Amygdala (tissue), 56 donors: ENCODE measurements at regions not wholly inside any gene's neighbourhood (a gene's known extent, or its start where the extent isn't known, plus 50 kb on each side); places are given as distances from the start of the nearest gene placed in this dataset.
A peak's percentile ranks its signal among the peaks of the same experiment; 100 is the strongest.
"Not testable (repeated sequence)": the region's sequence is repeated elsewhere in the genome, so short reads cannot be mapped to it uniquely, and the experiment has no call there.

Experiments
- DNase-seq, 56 donors: peaks; one replicate each; lab custom pipeline; 2025; lab: John Stamatoyannopoulos, UW

GRCh38 chr6:156691018-156691417, 86.2 kb upstream of the ARID1B start:
- DNase-seq = no peak

- DNase-seq = peak in 9 of 56 donors; percentile 1 to 51 (median 4)
These were observed 87.5 kb upstream of the ARID1B start for GRCh38 chr6:156689656-156690055.

GRCh38 chr6:156688620-156688971, 88.6 kb upstream of the ARID1B start:
- DNase-seq = no peak

GRCh38 chr6:156687789-156688619, 89.2 kb upstream of the ARID1B start:
- DNase-seq = peak in 24 of 56 donors; percentile 16 to 61 (median 38)

DNA sequence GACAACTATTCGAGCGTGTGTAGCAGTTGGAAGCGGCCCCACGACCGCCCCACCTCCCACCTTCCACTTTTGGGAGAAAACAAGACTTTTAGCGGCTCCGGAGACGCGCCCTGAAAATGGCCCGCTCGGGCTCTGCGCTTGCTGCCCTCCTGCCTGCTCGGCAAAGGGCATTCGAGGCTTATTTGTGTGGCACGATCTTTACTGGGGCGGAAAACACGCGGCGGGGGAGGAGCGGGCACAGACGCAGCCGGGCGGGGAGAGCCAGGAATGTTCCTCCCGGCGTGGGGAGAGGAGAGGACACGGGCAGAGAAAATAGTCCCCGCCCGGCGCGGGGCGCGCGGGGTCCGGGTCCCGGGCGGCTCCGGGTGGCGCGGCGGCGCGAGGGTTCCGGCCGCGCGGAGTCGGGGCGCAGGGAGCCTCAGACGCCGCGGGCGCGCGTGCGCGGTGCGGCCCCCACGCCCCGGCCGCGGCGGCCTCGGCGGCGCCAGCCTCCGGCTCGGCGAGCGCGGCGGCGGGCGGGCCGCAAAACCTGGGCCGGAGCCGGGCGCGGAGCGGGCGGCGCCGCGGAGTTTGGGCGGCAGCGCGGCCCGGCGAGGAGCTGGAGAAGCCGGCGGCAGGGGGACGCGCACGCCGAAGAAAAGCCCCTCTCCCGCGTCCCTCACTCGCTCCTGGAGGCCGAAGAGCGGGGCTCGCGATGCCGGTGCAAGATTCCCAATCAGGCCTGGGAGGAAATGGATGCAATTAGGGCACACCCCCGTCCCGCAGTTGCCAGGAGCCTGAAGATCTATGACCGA, 90.0 kb upstream of the ARID1B start:
- peak; percentile 21 to 95 (median 86) for DNase-seq

DNA sequence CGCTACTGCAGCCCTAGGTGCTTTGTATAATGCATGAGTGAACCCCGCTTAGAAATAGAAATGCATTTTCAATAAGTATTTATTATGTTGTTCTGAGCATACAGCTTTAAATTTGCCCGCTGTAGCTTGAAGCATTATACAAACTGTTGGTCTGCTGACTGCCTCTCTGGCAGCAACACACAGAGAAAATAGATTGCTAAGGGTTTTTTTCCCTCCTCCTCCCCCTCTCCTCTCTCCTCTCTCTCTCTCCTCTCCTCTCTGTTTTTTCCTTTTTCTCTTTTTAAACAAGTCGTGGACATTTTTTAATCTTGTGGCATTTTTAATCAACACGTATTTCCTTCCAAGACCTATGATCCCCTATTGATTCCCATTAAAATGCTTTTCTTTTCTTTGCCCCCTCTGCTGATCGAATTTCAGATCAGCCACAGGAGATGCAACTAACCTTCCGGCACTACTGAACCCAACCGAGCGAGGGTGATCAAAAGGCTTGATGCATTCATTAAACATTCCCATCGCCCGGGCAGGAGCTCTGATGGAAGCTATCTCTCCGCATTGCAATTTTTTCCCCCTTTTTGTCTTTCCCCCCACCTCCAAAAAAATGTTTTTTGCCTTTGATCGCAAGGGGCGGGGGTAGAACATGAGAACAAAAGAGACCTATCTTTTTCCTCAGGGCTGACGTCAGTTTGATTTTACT, 90.7 kb upstream of the ARID1B start:
- DNase-seq = peak in 36 of 56 donors; percentile 5 to 81 (median 52)

DNA sequence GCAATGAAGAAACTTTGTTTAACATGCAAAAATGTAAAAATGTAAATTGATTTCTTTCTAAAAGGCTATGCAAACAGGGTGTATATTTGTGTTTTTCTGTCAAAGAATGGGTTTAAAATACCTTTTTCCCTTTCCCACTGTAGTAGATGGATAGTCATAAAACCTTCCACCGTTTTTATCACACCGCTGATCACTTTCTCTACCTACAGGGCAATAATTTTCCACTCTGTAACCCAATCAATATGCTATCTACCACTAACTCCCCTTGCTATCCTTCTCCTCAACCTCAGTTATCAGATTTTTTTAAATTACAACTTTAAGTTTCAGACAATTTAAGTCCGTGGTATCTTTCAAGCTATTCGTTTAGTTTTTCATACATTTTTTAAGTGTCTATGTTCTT, 91.4 kb upstream of the ARID1B start:
- DNase-seq = no peak

DNA sequence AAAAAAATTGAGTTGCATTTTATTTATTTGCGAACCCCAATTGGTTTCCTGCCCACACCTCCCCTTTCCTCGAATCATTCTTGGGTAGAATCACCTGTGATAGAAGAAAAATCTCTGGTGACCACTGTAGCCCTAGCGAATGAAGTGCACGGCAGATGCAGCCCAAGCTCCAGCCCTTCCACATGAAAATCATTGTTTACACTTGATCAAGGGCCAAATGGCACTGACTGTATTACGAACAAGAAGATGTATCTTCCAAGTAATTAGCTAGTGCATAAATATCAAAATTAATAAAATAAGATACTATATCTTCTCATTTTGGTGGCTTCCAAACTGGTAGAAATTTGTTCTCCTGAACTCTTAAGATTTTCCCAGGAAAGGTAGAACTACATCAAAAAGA, 93.4 kb upstream of the ARID1B start:
- no peak for DNase-seq

DNA sequence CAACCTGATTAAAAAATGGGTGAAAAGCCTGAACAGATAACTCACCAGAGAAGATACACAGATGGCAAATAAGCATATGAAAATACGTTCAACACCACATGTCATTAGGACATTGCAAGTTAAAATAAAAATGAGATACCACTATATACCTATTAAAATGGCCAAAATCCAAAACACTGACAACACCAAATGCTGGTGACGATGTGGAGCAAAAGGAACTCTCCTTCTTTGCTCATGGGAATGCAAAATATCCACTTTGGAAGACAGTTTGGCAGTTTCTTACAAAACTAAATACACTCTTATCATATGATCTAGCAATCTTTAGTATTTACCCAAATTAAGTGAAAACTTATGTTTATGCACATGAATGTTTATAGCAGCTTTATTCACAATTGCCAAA, 100.5 kb upstream of the ARID1B start:
- DNase-seq = no peak

- DNase-seq = no peak
These were observed 103.0 kb upstream of the ARID1B start for GRCh38 chr6:156674197-156674596.

DNA sequence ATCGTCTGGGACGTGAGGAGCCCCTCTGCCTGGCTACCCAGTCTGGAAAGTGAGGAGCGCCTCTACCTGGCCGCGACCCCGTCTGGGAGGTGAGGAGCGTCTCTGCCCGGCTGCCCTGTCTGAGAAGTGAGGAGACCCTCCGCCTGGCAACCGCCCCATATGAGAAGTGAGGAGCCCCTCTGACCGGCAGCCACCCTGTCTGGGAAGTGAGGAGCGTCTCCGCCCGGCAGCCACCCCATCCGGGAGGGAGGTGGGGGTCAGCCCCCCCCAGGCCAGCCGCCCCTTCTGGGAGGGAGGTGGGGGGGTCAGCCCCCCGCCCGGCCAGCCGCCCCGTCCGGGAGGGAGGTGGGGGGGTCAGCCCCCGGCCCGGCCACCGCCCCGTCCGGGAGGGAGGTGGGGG, 107.1 kb upstream of the ARID1B start:
- not testable (repeated sequence) for DNase-seq

GRCh38 chr6:156662025-156662445, 115.1 kb upstream of the ARID1B start:
- DNase-seq = peak in 6 of 56 donors; percentile 7 to 53 (median 17)

DNA sequence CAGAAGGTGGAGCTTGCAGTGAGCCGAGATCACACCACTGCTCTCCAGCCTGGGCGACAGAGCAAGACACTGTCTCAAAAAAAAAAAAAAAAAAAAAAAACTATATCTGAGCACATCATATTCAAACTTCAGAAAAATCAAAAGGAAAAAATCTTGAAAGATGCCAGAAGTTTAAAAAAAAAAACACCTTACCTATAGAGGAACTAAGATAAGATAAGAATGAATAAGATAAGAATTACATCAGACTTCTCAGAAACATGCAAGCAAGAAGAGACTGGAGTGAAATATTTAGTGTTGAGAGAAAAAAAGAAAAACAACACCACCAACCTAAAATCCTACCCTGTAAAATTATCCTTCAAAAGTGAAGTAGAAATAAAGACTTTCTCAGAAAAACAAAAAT, 116.8 kb upstream of the ARID1B start:
- no peak for DNase-seq

- no peak for DNase-seq
These were observed 117.4 kb upstream of the ARID1B start for GRCh38 chr6:156659822-156660198.

- no peak for DNase-seq
These were observed 118.0 kb upstream of the ARID1B start for GRCh38 chr6:156658966-156659821.

DNA sequence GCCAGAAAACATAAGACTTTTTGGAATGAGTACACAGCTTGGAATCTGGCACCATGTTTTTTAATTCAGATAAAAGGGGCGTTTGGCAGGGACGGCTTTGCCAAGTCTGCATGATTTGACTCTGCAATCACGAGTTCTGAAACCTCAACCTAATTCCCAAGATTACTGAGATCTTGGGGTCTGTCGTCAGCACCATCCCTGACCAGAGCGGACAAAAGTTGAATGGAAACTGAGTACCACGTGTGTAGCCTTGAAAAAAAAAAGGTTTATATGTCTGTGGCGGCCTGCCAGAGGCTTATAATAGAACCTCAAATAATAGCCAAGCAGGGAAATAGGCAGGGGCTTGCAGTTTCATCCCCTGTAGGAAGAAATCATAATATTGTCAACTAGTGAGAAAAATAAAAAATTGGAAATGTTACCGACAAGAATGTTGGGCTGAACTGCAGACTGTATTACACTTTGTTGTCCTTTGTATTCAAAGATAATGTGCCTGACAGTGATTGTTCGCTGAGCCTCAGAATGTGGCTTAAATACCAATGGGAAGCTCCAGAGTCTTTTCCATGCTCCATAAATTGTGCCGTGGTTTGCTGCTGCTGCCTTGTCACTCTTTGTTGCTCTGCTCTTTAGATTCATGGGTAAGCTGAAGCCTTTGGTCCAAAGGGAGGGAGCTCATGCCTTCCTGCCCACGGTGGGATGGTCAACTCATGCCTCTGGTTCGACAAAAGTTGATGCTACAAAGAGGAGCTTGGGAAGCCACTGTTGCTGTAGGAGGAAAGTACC, 118.8 kb upstream of the ARID1B start:
- peak in 2 of 56 donors; percentile 16 to 55 for DNase-seq

DNA sequence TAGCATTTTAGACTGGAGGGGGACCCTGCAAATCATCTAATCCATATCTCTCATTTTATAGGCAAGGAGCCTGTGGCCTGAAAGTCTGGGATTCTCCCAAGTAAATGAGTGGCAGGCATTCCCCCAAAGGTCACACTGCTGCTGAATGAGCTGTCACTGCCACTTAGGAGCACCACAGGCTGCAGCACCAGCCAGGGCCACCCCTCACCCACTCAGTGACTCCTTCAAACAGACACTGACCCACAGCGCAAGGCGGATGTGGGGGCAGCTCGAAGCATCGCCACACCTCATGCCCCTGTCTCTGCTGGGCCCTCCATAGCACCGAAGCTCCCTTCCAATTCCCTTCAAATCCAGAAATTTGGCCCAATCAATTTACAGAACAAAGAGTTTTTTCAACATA, 119.9 kb upstream of the ARID1B start:
- DNase-seq = no peak

- no peak for DNase-seq
These were observed 122.0 kb upstream of the ARID1B start for GRCh38 chr6:156654919-156655918.
